HEK293T (cell line): ENCODE measurements at regions not wholly inside any gene's neighbourhood (a gene's known extent, or its start where the extent isn't known, plus 50 kb on each side); places are given as distances from the start of the nearest gene placed in this dataset.

Experiments used
- CTCF ChIA-PET: fragments of 350-600 bp; formaldehyde crosslinking; extraction: SDS; loops from one replicate; lab custom pipeline; 2021; ENCODE audit warnings: antibody characterized with exemption, inconsistent platforms; lab: Yijun Ruan, JAX
- POLR2A ChIA-PET: fragments of 350-600 bp; formaldehyde crosslinking; extraction: SDS; loops from one replicate; lab custom pipeline; 2020; ENCODE audit warnings: antibody characterized with exemption, inconsistent platforms; lab: Yijun Ruan, JAX
- DNase-seq: peaks from one replicate; pipeline ENCODE4 v3.0.0; 2012; ENCODE audit warnings: mixed read lengths; ENCODE audit errors: extremely low spot score
- ARNT ChIP-seq: fragments of 450-650 bp; IDR thresholded peaks from 2 replicates; pipeline ENCODE4 v1.6.1; 2017; ENCODE audit warnings: mild to moderate bottlenecking
- BHLHE40 ChIP-seq: fragments of 450-650 bp; IDR thresholded peaks from 2 replicates; pipeline ENCODE4 v1.6.1; 2016; ENCODE audit warnings: mild to moderate bottlenecking, moderate library complexity, borderline replicate concordance
- CTBP1 ChIP-seq: fragments of 450-650 bp; IDR thresholded peaks from 2 replicates; pipeline ENCODE4 v1.6.1; 2016; ENCODE audit warnings: borderline replicate concordance
- ELF4 ChIP-seq: fragments of 450-650 bp; IDR thresholded peaks from 2 replicates; pipeline ENCODE4 v1.6.1; 2017; ENCODE audit warnings: antibody characterized with exemption
- FOXA1 ChIP-seq: fragments of 450-650 bp; IDR thresholded peaks from 2 replicates; pipeline ENCODE4 v1.6.1; 2016; ENCODE audit warnings: mild to moderate bottlenecking
- FOXK2 ChIP-seq: fragments of 450-650 bp; IDR thresholded peaks from 2 replicates; pipeline ENCODE4 v1.6.1; 2016; ENCODE audit warnings: mild to moderate bottlenecking
- FOXM1 ChIP-seq: fragments of 450-650 bp; IDR thresholded peaks from 2 replicates; pipeline ENCODE4 v1.6.1; 2017; ENCODE audit warnings: mild to moderate bottlenecking, borderline replicate concordance
- HDGF ChIP-seq: fragments of 450-650 bp; IDR thresholded peaks from 2 replicates; pipeline ENCODE4 v1.6.1; 2017; ENCODE audit warnings: antibody characterized with exemption, borderline replicate concordance
- L3MBTL2 ChIP-seq: fragments of 450-650 bp; conservative IDR thresholded peaks from 2 replicates; pipeline ENCODE4 v1.6.1; 2016; ENCODE audit warnings: mild to moderate bottlenecking
- LEF1 ChIP-seq: fragments of 450-650 bp; IDR thresholded peaks from 2 replicates; pipeline ENCODE4 v1.6.1; 2017; ENCODE audit warnings: mild to moderate bottlenecking, borderline replicate concordance
- NFRKB ChIP-seq: fragments of 450-650 bp; IDR thresholded peaks from 2 replicates; pipeline ENCODE4 v1.6.1; 2016; ENCODE audit warnings: mild to moderate bottlenecking, moderate library complexity
- SP1 ChIP-seq: fragments of 450-650 bp; IDR thresholded peaks from 2 replicates; pipeline ENCODE4 v1.6.1; 2017
- SUZ12 ChIP-seq: fragments of 450-650 bp; IDR thresholded peaks from 2 replicates; pipeline ENCODE4 v1.6.1; 2016; ENCODE audit warnings: mild to moderate bottlenecking
- TARDBP ChIP-seq: fragments of 450-650 bp; IDR thresholded peaks from 2 replicates; pipeline ENCODE4 v1.6.1; 2016
- ZNF384 ChIP-seq: fragments of 450-650 bp; IDR thresholded peaks from 2 replicates; pipeline ENCODE4 v1.6.1; 2016
- TF ChIP-seq, protein P1 (sequence below): fragments of 450-650 bp; IDR thresholded peaks from 2 replicates; pipeline ENCODE4 v1.6.1; 2016

DNA sequence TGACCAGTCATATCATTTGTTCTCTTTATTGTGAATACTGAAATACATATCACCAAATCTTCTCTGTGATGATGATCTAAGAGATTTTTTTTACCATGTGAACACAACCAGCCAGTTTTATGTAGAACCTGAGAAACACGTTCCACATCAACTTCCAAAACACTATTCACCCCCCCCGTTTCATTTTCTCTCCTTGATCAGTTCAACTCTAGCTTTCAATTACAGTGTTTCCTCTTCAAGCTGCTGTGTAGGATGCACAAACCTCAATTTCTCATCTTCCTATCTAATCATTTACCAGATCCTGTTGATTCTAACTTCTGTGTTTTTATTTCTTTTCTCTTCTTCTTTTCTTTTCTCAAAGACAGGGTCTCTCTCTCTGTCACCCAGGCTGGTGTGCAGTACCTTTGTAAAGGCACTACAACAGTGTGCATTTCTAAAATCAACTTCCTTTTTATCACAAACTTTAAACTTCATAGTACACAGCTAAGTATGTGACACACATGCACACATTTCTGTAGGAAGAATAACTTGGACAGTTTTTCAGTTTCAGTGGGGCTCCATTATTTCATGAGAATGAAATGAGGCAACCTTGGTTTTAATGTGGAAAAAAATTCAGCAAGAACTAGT, 149.9 kb upstream of the FBXO33 start:
- CTCF ChIA-PET, result no interaction called here
- no peak for TF ChIP-seq ELF4
- TF ChIP-seq, protein P1, sequence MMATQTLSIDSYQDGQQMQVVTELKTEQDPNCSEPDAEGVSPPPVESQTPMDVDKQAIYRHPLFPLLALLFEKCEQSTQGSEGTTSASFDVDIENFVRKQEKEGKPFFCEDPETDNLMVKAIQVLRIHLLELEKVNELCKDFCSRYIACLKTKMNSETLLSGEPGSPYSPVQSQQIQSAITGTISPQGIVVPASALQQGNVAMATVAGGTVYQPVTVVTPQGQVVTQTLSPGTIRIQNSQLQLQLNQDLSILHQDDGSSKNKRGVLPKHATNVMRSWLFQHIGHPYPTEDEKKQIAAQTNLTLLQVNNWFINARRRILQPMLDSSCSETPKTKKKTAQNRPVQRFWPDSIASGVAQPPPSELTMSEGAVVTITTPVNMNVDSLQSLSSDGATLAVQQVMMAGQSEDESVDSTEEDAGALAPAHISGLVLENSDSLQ, result no peak
- no peak for TF ChIP-seq LEF1
- no peak for TF ChIP-seq SP1
- TF ChIP-seq FOXM1, result no peak
- no peak for TF ChIP-seq TARDBP
- TF ChIP-seq L3MBTL2, result no peak
- TF ChIP-seq FOXK2, result no peak
- TF ChIP-seq HDGF, result no peak
- no peak for TF ChIP-seq BHLHE40
- POLR2A ChIA-PET, result no interaction called here
- no peak for DNase-seq

DNA sequence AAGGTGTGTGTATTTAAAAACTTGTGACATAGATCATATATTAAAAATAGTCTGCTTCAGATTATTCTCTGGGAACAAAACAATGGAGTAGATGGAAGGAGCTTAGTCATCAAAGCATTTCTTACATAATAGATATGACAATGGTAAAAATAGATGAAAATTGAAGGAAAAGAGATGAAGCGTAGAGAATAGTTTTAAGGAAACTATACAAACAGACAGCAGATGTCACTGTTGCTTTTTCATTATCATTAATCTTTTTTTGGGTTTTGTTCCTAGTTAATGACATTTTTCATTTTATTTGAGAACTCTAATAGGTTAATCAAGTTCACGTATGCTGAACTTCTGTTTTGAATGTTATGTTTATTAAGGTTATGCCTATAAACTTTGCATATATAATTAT, 149.2 kb upstream of the FBXO33 start:
- CTCF ChIA-PET, result no interaction called here
- TF ChIP-seq ZNF384 (no peak), SP1 (no peak), HDGF (no peak), TARDBP (no peak), L3MBTL2 (no peak), CTBP1 (no peak), ELF4 (no peak), FOXA1 (no peak), FOXK2 (no peak), SUZ12 (no peak), LEF1 (no peak), ARNT (no peak), BHLHE40 (no peak), FOXM1 (no peak), NFRKB (no peak)
- TF ChIP-seq, protein P1, result no peak
- no peak for DNase-seq
- POLR2A ChIA-PET, result no interaction called here

DNA sequence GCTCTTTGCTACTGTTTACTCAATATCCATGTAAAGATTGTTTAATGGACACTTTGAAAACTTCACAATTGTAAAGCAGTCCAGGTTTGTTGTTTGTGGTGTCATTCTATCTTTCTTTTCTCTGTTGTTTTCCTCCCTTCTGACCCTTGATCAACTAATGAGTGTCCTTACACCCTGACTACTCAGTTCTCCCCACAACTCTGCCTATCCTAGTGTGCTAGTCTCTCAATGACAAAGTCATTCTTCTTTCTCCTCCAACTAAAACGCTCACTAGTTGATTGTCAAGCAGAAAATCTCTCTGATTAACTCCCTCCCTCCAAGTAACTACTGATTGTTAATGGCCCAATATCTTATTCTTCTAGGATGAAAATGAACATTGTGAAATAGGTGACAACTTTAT, 148.5 kb upstream of the FBXO33 start:
- no peak for TF ChIP-seq SP1
- TF ChIP-seq ZNF384, result no peak
- TF ChIP-seq SUZ12, result no peak
- TF ChIP-seq ELF4, result no peak
- no peak for TF ChIP-seq ARNT
- TF ChIP-seq HDGF, result no peak
- TF ChIP-seq TARDBP, result no peak
- no peak for TF ChIP-seq L3MBTL2
- TF ChIP-seq LEF1, result no peak
- no peak for TF ChIP-seq BHLHE40
- CTCF ChIA-PET, result no interaction called here
- POLR2A ChIA-PET, result no interaction called here
- DNase-seq, result no peak

DNA sequence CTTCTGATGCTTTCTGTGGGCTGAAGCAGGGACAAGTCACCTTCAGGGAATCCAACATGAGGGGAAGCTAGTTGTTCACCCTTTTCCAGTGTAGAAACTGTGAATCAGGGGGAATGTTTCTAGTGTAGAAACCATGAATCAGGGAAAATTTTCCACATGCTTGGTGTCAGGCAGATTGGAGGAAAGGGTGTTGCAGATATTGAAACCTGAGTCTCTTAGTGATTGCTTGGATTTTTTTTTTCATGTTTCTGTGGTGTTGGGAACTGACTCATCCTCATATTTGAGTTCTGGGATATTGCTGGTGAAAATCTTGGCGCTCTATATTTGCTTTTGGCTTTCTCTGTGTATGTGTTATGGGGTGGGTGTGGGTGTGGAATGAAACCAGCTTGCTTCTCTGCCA, 144.5 kb upstream of the FBXO33 start:
- TF ChIP-seq SP1, result no peak
- TF ChIP-seq NFRKB, result no peak
- POLR2A ChIA-PET, result no interaction called here
- CTCF ChIA-PET, result no interaction called here
- no peak for DNase-seq

DNA sequence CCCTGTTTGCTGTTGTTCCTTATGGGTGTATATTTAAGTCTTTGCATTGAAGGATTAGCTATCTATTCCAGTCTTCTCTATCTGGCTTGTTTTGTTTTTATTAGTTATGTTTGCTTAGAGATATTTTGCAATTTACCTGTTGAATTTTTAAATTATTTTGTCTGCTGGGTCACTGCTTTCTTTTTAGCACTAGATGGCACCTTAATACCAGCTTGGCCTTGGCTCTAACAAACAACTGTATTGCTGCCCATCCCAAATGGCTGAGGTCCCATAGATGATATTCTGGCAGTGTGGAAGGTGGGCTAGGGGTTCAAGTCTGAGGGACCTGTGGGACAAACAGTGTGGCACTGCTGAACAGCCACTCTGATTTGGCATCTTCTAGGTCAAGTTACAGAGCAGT, 144.0 kb upstream of the FBXO33 start:
- DNase-seq, result no peak
- POLR2A ChIA-PET, result no interaction called here
- TF ChIP-seq SUZ12 (no peak), SP1 (no peak), FOXM1 (no peak), LEF1 (no peak), ARNT (no peak), ELF4 (no peak), NFRKB (no peak), ZNF384 (no peak), CTBP1 (no peak), HDGF (no peak), TARDBP (no peak), FOXK2 (no peak), FOXA1 (no peak), L3MBTL2 (no peak), BHLHE40 (no peak)
- TF ChIP-seq, protein P1, result no peak
- CTCF ChIA-PET, result no interaction called here

DNA sequence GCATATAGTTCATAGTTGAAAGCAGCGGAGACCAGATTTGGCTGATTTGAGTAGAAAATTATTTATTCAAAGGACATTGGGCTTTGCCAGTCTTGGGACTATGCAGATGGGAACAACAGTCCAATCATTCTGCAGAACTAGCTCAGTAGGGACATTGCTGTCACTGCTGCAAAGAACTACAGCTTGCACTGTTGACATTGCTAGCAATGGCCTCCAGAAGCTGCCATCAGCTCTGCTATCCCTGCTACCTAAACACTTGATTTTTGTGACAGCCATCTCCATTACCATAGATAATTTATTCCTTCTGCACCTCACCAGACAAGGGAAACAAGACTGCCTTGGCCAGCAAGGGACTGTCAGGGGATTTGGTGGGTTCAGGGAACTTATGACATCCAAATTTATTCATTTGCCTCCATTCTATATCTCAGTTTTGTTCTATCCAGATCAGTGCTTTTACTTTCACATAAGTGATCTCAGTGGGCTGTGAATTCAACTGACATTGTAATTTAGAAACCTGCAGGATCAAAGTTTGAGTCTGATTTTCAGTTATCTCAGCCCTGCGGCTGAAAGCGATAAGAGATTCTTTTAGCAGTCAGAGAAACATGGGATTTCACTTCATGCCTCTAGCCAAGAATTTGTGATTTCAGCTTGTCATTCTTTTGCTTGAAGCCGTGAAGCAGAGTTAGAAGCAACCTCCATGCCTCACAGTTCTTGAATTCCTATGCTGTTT, 136.7 kb upstream of the FBXO33 start:
- ChIA-PET CTCF (no interaction called here), POLR2A (no interaction called here)
- TF ChIP-seq, protein P1, result no peak
- TF ChIP-seq SUZ12 (no peak), BHLHE40 (no peak), SP1 (no peak), CTBP1 (no peak), ELF4 (no peak)
- DNase-seq, result no peak
